Endothelial cell of umbilical vein (primary cell): ENCODE measurements at regions not wholly inside any gene's neighbourhood (a gene's known extent, or its start where the extent isn't known, plus 50 kb on each side); places are given as distances from the start of the nearest gene placed in this dataset.

Experiments used
- BruUV-seq: library from RNA; stranded (reverse); fragments of 400-500 nt; replicated peaks from 2 replicates; lab custom pipeline; 2021; lab: Mats Ljungman, UMichigan
- CTCF ChIA-PET: fragments of 300-600, 350-600 bp; sonication (Branson Sonifier 250); formaldehyde crosslinking; loops from one replicate; lab custom pipeline; 2021; ENCODE audit warnings: antibody characterized with exemption, inconsistent platforms; lab: Charles Lee
- POLR2A ChIA-PET: fragments of 300-600, 350-600 bp; sonication (Branson Sonifier 250); formaldehyde crosslinking; loops from one replicate; lab custom pipeline; 2021; ENCODE audit warnings: antibody characterized with exemption, inconsistent platforms; lab: Charles Lee
- DNase-seq: peaks from one replicate; pipeline ENCODE4 v3.0.0-alpha.2; 2011; ENCODE audit warnings: low read depth, low spot score
- FAIRE-seq: peaks from 2 replicates; lab custom pipeline; 2011; peaks lifted over from hg19 to GRCh38; lab: Jason Lieb, UNC
- H2AFZ ChIP-seq: 2 replicates; pipeline ENCODE4 v1.6.0; 2012; ENCODE audit warnings: low read depth, low read length, control low read depth, inconsistent platforms
- H3K27ac ChIP-seq: 2 replicates; pipeline ENCODE4 v1.5.1; 2011; ENCODE audit warnings: low read depth, mild to moderate bottlenecking, control low read depth, low read length, moderate library complexity; ENCODE audit not compliant: insufficient read depth
- H3K27me3 ChIP-seq, 2 experiments: 2 replicates each; pipeline versions ENCODE4 v1.6.0 to v1.6.1; 2011; ENCODE audit warnings: low read length in 2 of 2, mixed read lengths in 1 of 2; ENCODE audit not compliant: control insufficient read depth in 2 of 2, insufficient read depth in 2 of 2
- H3K36me3 ChIP-seq, 2 experiments: 2 replicates in 1 of 2; 3 replicates in 1 of 2; pipeline ENCODE4 v1.5.1; 2011; ENCODE audit warnings: low read length in 2 of 2, mild to moderate bottlenecking in 1 of 2, moderate library complexity in 1 of 2; ENCODE audit not compliant: control insufficient read depth in 2 of 2, insufficient read depth in 2 of 2; ENCODE audit errors: extremely low read depth in 1 of 2
- H3K4me1 ChIP-seq: 3 replicates; pipeline ENCODE4 v1.5.1; 2011; ENCODE audit warnings: mild to moderate bottlenecking, low read length; ENCODE audit not compliant: control insufficient read depth, insufficient read depth; ENCODE audit errors: extremely low read depth
- H3K4me2 ChIP-seq: 2 replicates; pipeline ENCODE4 v1.6.1; 2011; ENCODE audit warnings: low read length, control low read depth, mixed read lengths; ENCODE audit not compliant: insufficient read depth
- H3K4me3 ChIP-seq, 3 experiments: fragments of 200-600 bp in 1 of 3; sonication (generic), shearing (Covaris generic) in 1 of 3; replicated peaks in 1 of 3; 2 replicates each; pipeline ENCODE4 v1.5.1; 2011 to 2016; ENCODE audit warnings: control low read depth in 3 of 3, low read length in 3 of 3, mild to moderate bottlenecking in 2 of 3, inconsistent platforms in 1 of 3, low read depth in 1 of 3, moderate library complexity in 1 of 3; ENCODE audit not compliant: insufficient read depth in 1 of 3
- H3K79me2 ChIP-seq: 2 replicates; pipeline ENCODE4 v1.6.0; 2012; ENCODE audit warnings: low read length, inconsistent platforms; ENCODE audit not compliant: control insufficient read depth, insufficient read depth
- H3K9ac ChIP-seq: replicated peaks from 2 replicates; pipeline ENCODE3; 2011; ENCODE audit warnings: low read length, control low read depth; ENCODE audit not compliant: insufficient read depth; ENCODE audit errors: extremely low read depth
- H3K9me1 ChIP-seq: replicated peaks from 3 replicates; pipeline ENCODE4 v1.6.0; 2011; ENCODE audit warnings: mild to moderate bottlenecking, low read length; ENCODE audit not compliant: control insufficient read depth, insufficient read depth; ENCODE audit errors: extremely low read depth
- H3K9me3 ChIP-seq: replicated peaks from 2 replicates; pipeline ENCODE4 v1.5.1; 2012; ENCODE audit warnings: low read length, inconsistent platforms; ENCODE audit not compliant: control insufficient read depth, insufficient read depth
- H4K20me1 ChIP-seq: replicated peaks from 2 replicates; pipeline ENCODE3; 2011; ENCODE audit warnings: mild to moderate bottlenecking, low read length; ENCODE audit not compliant: control insufficient read depth, insufficient read depth; ENCODE audit errors: extremely low read depth
- CTCF ChIP-seq, 2 donors: IDR thresholded peaks; 1 replicate in 1 of 2; 2 replicates in 1 of 2; pipeline ENCODE4 v1.5.1; 2011; ENCODE audit warnings: low read length in 2 of 2, mild to moderate bottlenecking in 2 of 2, moderate library complexity in 2 of 2, control low read depth in 1 of 2, inconsistent platforms in 1 of 2, low read depth in 1 of 2; ENCODE audit not compliant: insufficient read depth in 1 of 2; ENCODE audit errors: extremely low read depth in 1 of 2
- EZH2 ChIP-seq: IDR thresholded peaks from 2 replicates; pipeline ENCODE4 v1.6.1; 2012; ENCODE audit warnings: borderline replicate concordance, low read depth, mild to moderate bottlenecking, moderate library complexity, low read length, inconsistent platforms; ENCODE audit not compliant: severe bottlenecking
- FOS ChIP-seq: IDR thresholded peaks from 2 replicates; pipeline ENCODE4 v1.6.1; 2011; ENCODE audit warnings: mild to moderate bottlenecking, low read length, moderate library complexity, borderline replicate concordance; ENCODE audit not compliant: insufficient read depth
- GATA2 ChIP-seq: IDR thresholded peaks from 2 replicates; pipeline ENCODE4 v1.7.0; 2011; ENCODE audit warnings: low read depth, mild to moderate bottlenecking, moderate library complexity, mixed read lengths, low read length; ENCODE audit not compliant: insufficient read length, insufficient read depth
- JUN ChIP-seq: IDR thresholded peaks from 2 replicates; pipeline ENCODE4 v1.6.1; 2011; ENCODE audit warnings: borderline replicate concordance, low read depth; ENCODE audit not compliant: insufficient read length, insufficient read depth
- MYC ChIP-seq: IDR thresholded peaks from one replicate; pipeline ENCODE4 v1.6.1; 2011; ENCODE audit warnings: mild to moderate bottlenecking, low read depth, low read length
- POLR2A ChIP-seq: IDR thresholded peaks from 2 replicates; pipeline ENCODE4 v1.6.1; 2012; ENCODE audit warnings: low read depth, mild to moderate bottlenecking, control low read depth, low read length
- POLR2AphosphoS5 ChIP-seq: IDR thresholded peaks from 2 replicates; pipeline ENCODE4 v1.6.1; 2012; ENCODE audit warnings: low read depth, mild to moderate bottlenecking, control low read depth, low read length, moderate library complexity; ENCODE audit not compliant: insufficient read depth
- dilution Hi-C: fragments of 300-500 bp; cut with MboI; formaldehyde crosslinking; loops from one replicate; pipeline ENCODE4 v1.15.0; 2019; ENCODE audit warnings: low sequenced_read_pairs; ENCODE audit not compliant: extremely low pct_ligation_motif_present
- intact Hi-C: fragments of 100-400 bp; cut with micrococcal nuclease; formaldehyde crosslinking; loops from one replicate; pipeline ENCODE4 v1.10.0; 2022
- TF ChIP-seq, protein P1 (sequence below): IDR thresholded peaks from 2 replicates; pipeline ENCODE4 v1.6.1; 2011; ENCODE audit not compliant: insufficient read depth, insufficient read length

DNA sequence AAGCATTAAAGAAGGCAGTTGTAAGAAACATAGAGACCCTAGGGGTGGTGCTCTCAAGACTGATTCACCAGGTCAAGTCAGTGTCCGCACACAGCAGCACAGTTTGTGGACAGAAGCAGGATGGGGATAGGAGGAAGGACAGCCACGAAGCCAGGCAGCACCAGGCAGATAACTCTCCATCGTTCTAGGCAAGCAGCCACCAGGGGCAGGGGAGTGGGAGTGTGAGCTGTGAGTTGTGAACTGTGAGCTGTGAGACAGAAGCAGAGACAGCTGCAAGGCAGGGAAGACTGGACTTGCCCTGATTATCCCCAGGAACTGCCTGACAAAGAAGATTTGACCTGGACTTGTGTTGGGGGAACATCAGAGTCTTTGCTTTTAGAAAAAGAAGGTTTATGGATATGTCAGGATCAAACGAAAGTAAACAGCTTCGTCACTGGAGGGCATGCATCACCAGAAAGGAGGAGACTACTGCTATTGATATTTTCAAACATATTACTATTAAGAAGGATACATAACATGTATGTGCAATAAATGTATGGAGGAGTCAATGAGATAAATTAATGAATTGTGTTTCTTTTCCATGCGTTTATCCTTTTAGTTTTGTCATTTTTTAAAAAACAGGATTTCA lies 286.1 kb downstream of the IRS2 start:
- Histone ChIP-seq H3K9me1 (no peaks in the 10 kb centered on the region), H3K4me2 (no peak overlapping the region), H3K27ac (no peak overlapping the region), H4K20me1 (no peaks in the 10 kb centered on the region), H3K9me3 (no peaks in the 10 kb centered on the region), H3K9ac (no peak overlapping the region), H3K79me2 (no peaks in the 10 kb centered on the region), H2AFZ (no peak overlapping the region), H3K4me3 (no peak overlapping the region), H3K36me3 (no peaks in the 10 kb centered on the region), H3K27me3 (no peaks in the 10 kb centered on the region), H3K4me1 (no peaks in the 10 kb centered on the region)
- no TSS peak for BruUV-seq
- POLR2A ChIA-PET = no interaction called here
- TF ChIP-seq, protein P1, sequence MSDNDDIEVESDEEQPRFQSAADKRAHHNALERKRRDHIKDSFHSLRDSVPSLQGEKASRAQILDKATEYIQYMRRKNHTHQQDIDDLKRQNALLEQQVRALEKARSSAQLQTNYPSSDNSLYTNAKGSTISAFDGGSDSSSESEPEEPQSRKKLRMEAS = no peak
- TF ChIP-seq EZH2 (no peak), CTCF (IDR thresholded peaks at IDR 0.05; ENCODE audit: extremely low read depth in 1 of 2, insufficient read depth in 1 of 2, low read depth in 1 of 2, low read length in 2 of 2) (no peak), POLR2AphosphoS5 (no peak), GATA2 (no peak), FOS (no peak), MYC (no peak), POLR2A (no peak), JUN (no peak)
- FAIRE-seq (no peak), DNase-seq (no peak)
- CTCF ChIA-PET = no interaction called here
- intact Hi-C loops = no loop called here
- dilution Hi-C loops = no loop called here
